ENCODE measurements at regions not wholly inside any gene's neighbourhood (a gene's known extent, or its start where the extent isn't known, plus 50 kb on each side); places are given as distances from the start of the nearest gene placed in this dataset.

GRCh38 chr6:71091956-71092355 is 135.1 kb upstream of the B3GAT2 start:
- TF ChIP-seq CTCF (IDR thresholded peaks at IDR 0.05) (no peak), POLR2A (IDR thresholded peaks at IDR 0.05) (no peak)

Measured in breast epithelium (tissue), 3 donors.